ENCODE measurements at regions not wholly inside any gene's neighbourhood (a gene's known extent, or its start where the extent isn't known, plus 50 kb on each side); places are given as distances from the start of the nearest gene placed in this dataset.

DNA sequence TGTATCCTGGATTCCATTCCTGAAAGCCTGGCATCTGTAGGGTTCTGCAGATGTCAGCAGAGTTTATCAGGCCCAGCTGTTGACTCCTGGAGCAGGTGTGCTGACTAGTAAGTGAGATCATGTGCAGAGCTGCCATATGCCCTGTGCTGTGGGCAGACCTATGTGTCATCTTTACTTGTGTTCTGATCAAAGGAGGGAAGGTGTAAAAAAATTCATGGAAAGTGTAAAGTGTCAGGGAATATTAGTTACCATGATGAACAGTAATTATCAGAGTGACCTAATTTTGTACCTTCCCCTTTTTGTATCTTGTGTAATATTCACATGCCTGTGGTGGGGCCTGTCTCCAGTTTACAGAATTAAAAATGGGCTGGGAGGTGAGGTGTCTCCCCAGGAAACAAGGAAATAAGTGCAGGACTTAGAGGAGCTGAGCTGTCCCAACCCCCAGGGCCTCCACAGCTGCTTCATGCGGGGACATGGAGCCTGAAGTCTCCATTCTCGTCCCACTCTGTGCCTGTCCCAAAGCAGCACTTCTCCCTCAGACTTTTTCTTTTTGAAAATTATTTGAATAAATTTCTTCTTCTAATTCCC, 148.2 kb upstream of the GGTLC1 start:
- TF ChIP-seq POLR2A (IDR thresholded peaks at IDR 0.05) (no peak), CTCF (IDR thresholded peaks at IDR 0.05) (no peak)
- intact Hi-C loops (cut with DNase I; ENCODE audit: low total_unique reads) = no loop called here
- 72 to 78% methylated on average over 2 of the region's 2 CpGs for WGBS, 2 donors
- DNase-seq (ENCODE audit: low spot score in 2 of 2) = no peak
- H3K4me3 ChIP-seq (ENCODE audit: low read depth, poor library complexity, severe bottlenecking) = no peak overlapping the region

DNA sequence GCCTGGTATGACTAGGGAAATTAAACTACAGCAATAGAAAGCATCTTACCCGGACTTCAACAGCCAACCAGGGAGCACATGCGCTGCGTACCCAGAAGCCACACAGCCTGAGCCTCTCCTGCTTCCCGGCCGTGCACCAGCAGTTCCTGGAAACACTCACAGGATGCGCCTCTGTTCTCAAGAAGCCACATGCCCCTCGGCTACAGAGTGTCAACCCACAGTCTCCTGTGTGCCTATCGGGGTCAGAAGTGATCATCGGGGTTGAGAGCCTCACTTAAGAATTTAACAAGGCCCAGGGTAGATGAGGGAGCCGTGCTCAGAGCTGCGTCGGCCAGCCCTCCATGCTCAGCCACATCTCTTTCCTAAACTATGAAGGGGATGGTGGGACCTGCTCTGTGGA, 147.2 kb upstream of the GGTLC1 start:
- no peak overlapping the region for H3K4me3 ChIP-seq (ENCODE audit: low read depth, poor library complexity, severe bottlenecking)
- intact Hi-C loops (cut with DNase I; ENCODE audit: low total_unique reads) = no loop called here
- 82 to 88% methylated on average over 12 of the region's 12 CpGs for WGBS, 2 donors
- no peak for DNase-seq (ENCODE audit: low spot score in 2 of 2)
- TF ChIP-seq CTCF (IDR thresholded peaks at IDR 0.05) (no peak), POLR2A (IDR thresholded peaks at IDR 0.05) (no peak)

- intact Hi-C loops (cut with DNase I; ENCODE audit: low total_unique reads) = no loop called here
- DNase-seq (ENCODE audit: low spot score in 2 of 2) = no peak
- TF ChIP-seq CTCF (IDR thresholded peaks at IDR 0.05) (no peak), POLR2A (IDR thresholded peaks at IDR 0.05) (no peak)
- H3K4me3 ChIP-seq (ENCODE audit: low read depth, poor library complexity, severe bottlenecking) = no peak overlapping the region
- 94 to 96% methylated on average over 22 of the region's 22 CpGs for WGBS, 2 donors
Measured at GRCh38 chr20:24134930-24135329, 146.4 kb upstream of the GGTLC1 start.

GRCh38 chr20:24134284-24134683, 145.7 kb upstream of the GGTLC1 start:
- H3K4me3 ChIP-seq (ENCODE audit: low read depth, poor library complexity, severe bottlenecking) = no peak overlapping the region
- intact Hi-C loops (cut with DNase I; ENCODE audit: low total_unique reads) = no loop called here
- peak in 1 of 2 donors; percentile 50 for DNase-seq (ENCODE audit: low spot score in 2 of 2)
- WGBS, 2 donors = 32 to 39% methylated on average over 3 of the region's 3 CpGs
- TF ChIP-seq CTCF (IDR thresholded peaks at IDR 0.05) = no peak
- no peak for TF ChIP-seq POLR2A (IDR thresholded peaks at IDR 0.05)

GRCh38 chr20:24132246-24132645, 143.7 kb upstream of the GGTLC1 start:
- peak in 1 of 2 donors; percentile 43 for DNase-seq (ENCODE audit: low spot score in 2 of 2)
- intact Hi-C loops (cut with DNase I; ENCODE audit: low total_unique reads) = no loop called here

More at GRCh38 chr20:24132246-24132645, 143.7 kb upstream of the GGTLC1 start:
- H3K4me3 ChIP-seq (ENCODE audit: low read depth, poor library complexity, severe bottlenecking) = no peak overlapping the region
- no peak for TF ChIP-seq CTCF (IDR thresholded peaks at IDR 0.05)
- no peak for TF ChIP-seq POLR2A (IDR thresholded peaks at IDR 0.05)
